GM21423 (cell line): ENCODE measurements at regions not wholly inside any gene's neighbourhood (a gene's known extent, or its start where the extent isn't known, plus 50 kb on each side); places are given as distances from the start of the nearest gene placed in this dataset.

ENCODE experiments used
- ATAC-seq: cut with Tn5 transposase; IDR thresholded peaks from one replicate; pipeline ENCODE4 v1.9.1; 2021; ENCODE audit warnings: mild to moderate bottlenecking, moderate library complexity; ENCODE audit not compliant: unreplicated experiment

DNA sequence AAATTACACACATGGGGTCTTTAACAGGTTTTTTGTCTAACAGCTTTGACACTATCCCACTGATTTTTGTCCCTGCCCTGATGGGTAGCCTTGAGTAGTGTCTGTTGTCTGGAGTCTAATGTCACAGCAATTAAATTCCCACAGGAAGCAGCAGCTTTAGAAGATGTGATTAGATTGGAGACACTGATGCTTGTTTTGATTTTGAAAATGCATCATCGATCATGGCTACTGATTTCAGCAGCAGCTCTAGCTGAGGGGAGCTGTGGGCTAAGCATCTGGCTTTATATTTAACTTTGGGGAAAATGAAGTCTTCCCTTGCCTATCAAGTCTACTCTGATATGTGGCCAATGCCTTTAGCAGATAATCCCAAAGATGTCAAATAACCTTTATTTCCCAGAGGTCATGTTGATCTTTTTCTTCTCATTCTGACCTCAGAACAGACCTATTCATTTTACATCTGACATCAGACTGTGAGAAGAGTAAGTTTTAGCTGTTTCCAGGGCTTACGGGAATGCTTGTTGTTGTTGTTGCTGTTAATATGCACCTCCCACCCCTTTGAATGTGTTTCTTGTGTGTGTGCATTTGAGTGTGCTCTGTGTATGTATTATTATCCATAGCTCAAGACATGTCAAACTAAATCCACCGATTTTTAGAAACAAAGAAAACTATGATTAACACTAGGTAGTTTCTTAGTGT lies 704.9 kb upstream of the NUDT12 start:
- ATAC-seq = no peak

DNA sequence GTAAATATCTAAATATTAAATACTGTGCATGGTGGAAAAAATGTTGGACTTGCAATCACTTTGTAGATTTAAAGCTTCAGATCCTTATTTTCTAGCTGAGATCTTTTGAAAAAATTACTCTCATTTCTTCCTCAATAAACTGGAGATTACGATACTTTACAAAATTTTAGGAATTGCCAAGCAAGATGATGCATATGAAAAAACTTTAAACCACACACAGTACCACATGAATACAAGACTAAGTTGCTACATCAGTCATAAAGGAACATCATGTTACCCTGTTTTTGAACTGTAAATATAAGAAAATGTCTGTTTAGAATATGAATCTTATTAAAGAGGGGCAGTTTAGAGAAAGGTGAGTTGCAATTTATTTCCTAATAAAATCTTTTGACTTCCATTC lies 703.6 kb upstream of the NUDT12 start:
- no peak for ATAC-seq

DNA sequence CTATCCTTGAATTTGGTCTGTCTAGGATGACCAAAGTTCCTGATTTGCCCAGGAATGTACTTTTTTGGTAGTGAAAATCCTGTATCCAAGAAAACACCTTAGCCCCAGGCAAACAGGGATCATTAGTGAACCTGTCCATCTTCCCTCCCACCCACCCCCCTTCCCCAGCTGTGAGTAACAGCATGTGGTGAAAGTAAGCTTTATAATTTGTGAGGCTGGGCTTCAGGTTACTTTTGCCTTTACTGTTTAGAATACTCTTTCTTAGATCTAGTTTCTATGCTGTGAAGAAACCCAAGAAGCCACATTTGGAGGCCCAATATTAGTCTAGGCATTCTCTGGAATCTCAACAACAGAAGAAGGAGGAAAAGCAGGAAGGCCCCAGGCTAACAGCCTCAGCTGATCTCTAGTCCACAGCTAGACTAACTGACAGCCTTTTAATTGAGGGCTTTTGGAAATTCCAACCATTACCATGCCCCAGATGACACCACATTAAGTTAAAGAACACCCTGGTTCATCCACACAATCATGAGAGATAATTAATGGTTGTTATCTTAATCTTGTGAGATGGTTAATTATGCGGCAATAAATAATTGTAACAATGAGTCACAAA lies 703.0 kb upstream of the NUDT12 start:
- ATAC-seq = no peak

DNA sequence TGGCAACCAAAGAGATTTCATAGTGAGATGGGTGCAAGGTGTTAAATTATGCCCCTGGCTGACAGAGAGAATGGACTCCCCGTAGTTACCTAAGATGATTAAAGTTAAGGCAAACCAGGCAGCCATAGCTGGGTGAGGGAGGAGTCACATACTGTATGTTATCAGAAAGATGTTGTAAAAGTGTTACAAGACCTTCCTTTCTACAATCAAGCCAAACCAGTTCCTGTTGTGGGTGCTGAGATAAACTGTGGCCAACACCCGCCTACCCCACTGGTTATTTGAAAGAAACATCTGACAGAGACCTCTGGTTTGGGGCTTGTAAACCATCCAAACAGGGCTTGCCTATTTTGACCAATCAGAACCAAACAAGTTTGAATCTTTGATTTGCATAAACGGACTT lies 684.7 kb upstream of the NUDT12 start:
- ATAC-seq = no peak

DNA sequence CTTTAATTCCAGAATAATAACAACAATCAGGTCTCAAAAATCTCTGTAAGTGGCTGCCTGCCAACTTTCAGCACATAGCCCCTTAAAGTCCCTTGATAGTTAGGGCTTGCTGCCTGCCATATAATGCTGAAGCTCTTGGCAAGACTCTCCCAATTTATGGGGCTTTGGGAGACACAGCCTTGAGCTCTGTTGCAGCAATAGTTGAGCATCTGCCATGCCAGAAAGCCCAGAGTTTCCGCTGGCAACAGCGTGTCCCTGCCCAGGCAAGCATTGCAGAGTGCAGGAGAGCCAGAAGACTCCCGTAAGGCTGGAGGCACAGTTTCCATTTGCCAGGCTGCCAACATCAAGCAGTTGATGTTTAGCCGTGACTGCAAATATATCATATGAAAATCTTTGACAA lies 678.5 kb upstream of the NUDT12 start:
- no peak for ATAC-seq

DNA sequence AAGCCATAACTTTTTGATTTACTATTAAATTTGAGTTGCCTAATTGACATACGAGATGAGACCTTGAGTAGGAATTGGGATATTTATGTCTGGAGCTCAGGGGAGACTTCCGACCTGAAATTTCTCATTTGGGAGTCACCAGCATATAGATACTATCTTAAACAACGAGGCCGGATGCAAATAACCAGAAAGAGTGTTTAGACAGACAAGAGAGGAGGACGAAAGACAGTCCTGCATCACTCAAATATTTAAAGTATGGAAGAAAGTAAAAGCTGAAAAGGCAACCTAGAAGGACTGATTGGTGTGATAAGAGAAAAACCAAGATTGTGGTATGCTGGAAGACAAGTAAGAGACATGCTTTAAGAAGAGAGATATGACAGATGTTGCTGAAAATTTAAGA lies 675.0 kb upstream of the NUDT12 start:
- no peak for ATAC-seq

DNA sequence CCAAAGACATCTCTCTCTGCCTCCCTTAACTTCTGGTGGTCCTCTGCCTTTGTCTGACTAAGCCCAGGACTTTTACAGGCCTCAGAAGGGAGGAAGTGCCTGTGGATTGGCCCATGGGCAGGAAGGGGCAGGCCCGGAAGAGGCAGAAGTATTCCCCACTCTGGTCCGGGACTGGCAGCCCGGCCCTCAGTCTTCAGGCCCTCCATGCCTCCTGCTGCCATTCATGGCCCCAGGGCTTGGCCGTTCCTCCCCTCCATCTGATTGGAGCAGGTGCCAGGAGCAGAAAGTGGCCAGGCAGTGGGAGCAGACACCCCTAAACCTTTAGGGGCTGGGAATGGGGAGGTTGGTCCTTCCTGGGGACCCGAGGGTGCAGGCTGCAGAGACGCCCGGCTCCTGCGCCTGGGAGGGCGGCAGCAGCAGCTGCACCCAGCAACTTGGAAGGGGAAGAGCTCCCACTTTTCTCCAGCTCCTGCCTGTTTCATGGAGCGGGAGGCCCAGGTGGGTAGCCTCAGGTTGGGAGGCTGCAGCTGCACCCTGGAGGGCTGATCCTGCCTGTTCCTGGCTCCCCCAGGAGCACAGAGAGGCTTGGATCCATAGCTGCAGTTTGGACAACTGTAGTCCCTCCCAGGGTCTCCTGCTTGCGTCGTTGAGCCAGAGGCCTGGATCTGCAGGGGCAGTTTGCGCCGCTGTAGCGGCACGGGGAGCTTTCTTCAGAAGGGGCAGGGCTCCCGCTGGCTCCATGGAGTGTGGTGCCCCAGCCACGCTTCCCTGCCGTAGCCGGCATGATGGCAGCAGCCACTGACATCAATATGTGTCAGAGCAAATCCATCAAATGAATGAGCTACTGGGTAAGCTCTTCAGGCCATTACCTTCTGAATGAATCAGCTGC lies 661.5 kb upstream of the NUDT12 start:
- ATAC-seq = no peak

DNA sequence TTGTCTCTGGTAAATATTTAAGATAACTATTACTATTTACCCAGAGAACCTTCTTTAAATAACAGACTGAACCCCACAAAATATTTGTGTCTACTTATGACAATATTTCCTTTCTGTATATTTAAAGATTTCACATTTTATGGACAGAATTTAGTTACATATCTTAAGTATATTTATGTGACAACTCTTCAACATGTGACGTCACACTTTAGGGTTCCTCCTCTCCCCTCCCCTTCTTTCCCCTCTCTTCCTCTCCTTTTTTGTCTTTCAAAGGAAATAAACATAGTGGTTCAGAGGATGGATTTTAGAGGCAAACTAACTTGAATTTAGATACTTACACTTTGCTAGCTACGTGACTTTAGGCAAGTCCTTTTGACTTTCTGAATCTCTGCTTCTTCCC lies 655.6 kb upstream of the NUDT12 start:
- ATAC-seq = no peak

DNA sequence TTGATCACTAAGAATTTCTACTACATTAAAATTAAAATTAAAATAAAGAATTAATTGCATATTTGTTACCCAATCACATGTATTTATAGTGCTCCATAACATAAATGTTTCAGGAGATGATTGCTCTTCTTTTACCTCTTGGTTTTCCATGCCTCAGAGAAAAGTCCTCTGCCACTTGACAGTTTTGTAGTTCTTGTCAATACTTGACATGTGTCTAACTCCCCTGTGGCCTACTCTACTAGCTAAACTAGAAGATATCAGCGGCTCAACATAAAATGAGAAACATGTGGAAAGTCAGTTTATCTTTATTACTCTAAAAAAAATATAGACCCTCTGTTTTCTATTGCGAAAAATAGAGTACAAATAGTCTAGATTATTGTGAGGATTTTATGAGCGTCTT lies 650.6 kb upstream of the NUDT12 start:
- ATAC-seq = no peak

DNA sequence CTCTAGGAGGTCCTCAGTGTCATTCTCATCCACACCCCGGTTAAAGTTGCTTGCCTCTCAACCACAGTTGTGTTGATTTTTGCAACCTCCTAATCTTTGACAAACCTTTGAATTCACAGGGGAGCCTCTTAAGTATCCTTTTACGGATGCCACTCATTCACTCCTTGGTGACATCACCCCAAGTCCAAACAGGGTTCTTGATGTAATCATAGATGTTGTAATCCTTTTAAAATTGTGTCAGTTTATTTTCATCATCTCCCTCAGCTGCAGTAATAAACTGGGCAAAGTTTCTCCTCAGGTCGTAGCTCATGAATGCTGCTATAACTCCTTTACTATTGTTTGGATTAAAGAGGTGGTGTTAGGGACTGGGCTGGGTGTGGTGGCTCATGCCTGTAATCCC lies 637.2 kb upstream of the NUDT12 start:
- no peak for ATAC-seq

DNA sequence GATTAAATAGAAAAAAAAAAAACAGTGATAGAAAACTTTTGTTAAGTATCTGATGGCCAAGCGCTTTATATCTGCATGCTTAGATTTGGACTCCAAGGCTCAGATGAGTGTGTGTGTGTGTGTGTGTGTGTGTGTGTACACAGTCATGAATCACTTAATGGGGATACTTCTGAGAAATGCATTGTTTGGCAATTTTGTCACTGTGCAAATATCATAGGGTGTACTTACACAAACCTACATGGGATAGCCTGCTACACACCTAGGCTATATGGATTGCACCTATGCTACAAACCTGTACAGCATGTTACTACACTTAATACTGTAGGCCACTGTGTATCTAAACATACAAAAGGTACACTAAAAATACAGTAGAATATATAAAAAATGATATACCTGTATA lies 635.6 kb upstream of the NUDT12 start:
- no peak for ATAC-seq

DNA sequence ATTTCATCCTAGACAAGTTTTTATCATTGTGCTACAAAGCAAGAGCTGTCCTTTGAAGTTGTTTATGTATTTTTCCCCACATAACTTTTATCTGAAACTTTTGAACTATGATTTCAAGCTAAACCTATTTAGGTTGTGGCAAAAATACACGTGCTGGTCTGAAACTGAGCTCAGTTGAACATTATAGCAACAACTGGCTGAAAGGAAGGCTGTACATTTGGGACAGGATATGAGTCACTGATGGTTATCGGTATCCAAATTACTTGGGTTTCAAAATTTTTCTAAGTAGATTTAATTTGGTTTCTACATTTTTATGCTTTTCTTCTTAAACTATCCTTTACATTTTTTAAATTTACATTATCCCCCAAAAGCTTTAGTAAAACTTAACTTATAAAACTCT lies 627.3 kb upstream of the NUDT12 start:
- no peak for ATAC-seq

DNA sequence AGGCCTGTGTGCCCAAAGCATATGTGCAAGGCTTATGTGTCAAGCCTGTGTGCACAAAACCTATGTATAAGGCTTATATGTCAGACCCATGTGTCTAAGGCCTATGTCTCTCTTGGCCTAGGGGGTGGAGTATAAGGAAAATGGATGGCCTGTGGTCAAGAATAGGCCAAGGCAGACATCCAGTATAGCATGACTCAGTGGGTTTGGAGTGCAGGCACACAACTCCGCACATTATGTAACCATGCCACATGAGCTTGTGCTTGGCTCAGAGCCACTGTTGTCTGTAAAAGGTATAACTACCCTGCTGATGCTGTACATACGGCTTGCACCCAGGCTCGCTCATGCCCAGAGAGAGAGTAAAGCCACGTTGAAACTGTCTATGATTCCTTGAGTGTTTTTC lies 626.4 kb upstream of the NUDT12 start:
- ATAC-seq = no peak

DNA sequence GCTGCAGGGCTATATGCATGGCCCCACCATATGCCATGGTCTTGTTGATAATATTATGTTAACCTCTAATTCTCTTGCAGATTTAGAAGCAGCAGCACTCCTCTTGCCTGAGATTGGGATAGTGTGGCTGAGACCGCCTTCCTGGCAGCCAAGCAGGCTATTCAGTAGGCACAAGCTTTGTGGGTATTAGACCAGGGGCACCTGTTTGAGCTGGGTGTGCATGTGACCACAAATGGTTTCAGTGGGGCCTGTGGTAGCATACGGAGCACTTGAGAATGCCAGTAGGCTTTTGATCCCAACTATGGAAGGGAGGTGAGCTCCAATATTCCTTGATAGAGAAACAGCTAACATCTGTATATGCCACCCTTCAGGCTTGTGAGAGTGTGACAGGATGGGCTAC lies 625.1 kb upstream of the NUDT12 start:
- no peak for ATAC-seq

DNA sequence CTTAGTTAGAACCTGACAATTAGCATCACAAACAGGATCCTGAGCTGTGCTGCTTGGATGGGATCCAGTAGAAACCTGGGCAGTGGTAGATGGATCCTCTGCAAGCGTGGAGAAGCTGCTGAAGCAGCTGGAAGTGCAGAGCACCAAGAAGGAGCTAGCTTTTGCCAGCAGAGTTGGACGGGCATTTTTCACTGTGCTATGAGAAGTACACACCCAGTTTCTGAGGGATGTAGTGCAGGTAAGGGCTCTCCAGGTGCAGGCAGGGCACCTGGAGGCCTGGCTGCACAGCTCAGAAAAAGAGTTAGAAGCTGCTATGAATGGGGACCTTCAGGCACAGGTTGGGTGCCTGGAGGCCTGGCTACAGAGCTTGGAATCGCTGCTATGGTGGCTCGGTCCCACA lies 623.9 kb upstream of the NUDT12 start:
- ATAC-seq = no peak

DNA sequence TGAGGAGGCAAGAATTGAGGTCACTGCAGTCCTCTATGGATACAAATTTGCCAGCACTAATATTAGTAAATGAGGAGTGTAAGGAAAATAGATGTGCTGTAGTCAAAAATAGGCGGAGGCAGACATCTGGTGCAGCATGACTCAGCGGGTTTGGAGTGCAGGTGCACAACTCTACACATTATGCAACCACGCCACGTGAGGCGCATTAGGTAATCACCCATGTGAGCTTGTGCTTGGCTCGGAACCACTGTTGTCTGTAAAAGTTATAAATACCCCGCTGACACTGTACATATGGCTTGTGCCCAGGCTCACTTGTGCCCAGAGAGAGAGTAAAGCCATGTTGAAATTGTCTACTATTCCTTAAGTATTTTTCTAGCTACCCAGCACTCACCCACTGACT lies 623.5 kb upstream of the NUDT12 start:
- ATAC-seq = no peak

DNA sequence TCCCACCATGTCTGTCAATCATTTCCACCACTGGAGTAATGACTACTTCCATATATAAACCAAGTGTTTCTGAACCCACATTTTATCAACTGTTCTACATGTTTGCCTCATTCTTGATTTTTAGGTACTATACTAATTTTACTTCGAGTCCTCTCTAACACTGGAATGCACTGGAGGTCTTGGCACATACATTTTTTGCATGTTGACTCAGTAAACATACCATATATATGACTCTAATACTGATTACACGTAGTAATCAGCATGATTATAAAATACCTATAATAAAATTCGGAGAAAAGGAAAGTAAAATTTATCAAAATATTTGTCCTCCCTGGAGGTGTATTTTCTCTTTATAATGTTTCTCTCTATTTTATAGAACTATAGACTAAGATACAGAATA lies 621.7 kb upstream of the NUDT12 start:
- no peak for ATAC-seq

DNA sequence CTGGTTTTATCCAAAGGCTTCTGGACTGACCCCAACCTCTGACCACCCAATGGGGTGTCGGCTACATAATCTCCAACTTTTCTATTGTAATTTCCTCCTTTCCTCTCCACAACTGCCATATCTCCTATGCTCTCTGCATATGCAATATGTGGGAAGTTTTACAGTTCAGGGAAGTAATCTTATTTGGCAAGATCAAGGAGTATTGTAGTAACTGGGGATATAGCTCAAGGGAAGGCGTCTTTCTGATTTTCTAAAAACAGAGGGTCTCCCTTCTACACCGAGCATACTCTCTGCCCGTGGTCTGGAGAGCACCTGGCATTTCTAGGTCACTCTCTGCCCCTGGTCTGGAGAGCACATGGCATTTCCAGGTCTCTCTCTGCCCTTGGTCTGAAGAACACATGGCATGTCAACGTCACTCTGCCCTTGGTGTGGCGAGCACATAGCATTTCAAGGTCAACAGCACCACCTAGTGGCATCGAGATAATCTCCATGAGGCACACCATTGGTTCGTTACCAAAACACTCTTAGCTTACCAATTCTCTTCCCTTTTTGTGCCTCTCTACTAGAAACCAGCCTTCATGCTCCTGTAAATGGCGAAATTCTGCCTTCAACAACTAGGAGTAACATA lies 616.4 kb upstream of the NUDT12 start:
- no peak for ATAC-seq

DNA sequence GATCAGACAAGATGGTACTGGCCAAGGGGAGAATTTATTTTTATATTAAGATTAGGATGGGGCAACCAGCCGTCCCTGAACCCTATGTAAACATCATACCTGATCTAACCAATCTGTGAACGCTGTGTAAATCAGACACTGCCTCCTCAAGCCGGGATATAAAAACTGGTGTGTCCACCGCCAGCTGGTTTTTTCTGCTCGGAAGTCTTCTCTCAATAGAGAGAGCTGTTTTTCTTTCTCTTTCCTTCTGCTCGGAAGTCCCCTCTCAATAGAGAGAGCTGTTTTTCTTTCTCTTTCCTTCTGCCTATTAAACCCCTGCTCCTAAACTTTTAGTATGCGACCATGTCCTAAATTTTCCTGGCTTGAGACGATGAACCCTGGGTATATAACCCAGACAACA lies 615.5 kb upstream of the NUDT12 start:
- no peak for ATAC-seq

DNA sequence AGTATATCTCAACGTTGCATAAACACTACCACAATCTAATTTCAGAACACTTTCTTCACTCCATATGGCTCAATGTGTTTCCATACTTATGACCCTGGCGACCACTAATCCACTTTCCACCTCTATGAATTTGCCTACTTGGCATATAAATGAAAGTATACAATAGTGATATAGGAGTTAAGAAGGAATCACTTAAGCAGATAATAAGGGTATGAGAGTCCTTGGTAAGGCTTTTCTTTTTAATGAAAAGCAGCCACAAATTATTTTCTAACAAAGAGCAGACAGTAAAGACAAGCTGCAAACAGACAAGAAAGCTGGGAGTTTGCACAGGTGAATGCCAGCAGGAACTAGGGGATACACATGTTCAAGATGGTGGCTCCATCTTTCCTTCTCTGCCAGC lies 615.1 kb upstream of the NUDT12 start:
- no peak for ATAC-seq

DNA sequence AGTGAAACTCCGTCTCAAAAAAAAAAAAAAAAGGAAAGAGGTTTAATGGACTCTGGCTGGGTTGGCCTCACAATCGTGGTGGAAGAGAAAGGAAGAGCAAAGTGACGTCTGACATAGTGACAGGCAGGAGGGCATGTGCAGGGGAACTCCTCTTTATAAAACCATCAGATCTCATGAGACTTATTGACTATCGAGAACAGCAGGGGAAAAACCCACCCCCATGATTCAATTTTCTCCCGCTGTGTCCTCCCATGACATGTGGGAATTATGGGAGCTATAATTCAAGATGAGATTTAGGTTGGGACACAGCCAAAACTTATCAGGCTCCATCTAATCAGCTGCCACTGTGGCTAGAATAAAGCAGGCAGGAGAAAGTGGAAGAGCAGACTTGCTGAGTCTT lies 610.4 kb upstream of the NUDT12 start:
- no peak for ATAC-seq
